ENCODE measurements at regions not wholly inside any gene's neighbourhood (a gene's known extent, or its start where the extent isn't known, plus 50 kb on each side); places are given as distances from the start of the nearest gene placed in this dataset.

DNA sequence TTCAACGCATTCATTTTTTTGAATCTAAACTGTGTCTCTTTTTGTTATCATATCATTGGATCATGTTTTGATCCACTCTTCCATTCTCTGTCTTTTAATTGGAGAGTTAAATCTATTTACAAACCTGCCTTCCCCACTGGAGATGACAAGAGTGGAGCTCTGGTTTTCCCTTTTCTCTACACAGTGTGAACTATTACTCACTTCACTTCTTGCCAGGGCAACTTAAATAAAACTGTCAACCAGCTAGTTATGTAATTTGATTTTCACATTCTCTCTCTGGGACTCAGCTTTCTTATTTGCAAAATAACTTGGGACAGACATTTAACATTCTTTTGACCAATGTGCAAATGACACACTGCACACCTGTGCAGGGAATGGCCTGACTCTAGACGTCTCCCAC, 230.8 kb upstream of the CST7 start:
- DNase-seq: no peak

DNA sequence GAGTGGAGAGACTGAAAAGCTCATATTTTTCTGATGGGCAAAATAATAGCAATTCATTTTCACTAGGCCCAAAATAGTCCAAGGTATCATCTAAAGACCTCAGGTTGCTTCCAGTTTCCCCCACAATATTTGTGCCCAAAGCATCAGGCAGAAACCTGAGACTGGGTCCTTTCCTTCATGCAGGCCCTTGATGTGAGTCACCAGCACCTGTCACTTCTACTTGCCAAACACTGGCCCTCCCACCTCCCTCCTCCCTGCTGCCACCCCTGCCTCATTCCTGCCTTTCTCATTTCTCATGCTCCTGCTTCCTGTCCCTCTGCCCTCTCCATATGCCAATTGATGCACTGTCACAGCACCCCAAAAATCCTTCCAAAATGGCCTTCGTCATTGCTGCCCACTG, 230.4 kb upstream of the CST7 start:
- DNase-seq: no peak

DNA sequence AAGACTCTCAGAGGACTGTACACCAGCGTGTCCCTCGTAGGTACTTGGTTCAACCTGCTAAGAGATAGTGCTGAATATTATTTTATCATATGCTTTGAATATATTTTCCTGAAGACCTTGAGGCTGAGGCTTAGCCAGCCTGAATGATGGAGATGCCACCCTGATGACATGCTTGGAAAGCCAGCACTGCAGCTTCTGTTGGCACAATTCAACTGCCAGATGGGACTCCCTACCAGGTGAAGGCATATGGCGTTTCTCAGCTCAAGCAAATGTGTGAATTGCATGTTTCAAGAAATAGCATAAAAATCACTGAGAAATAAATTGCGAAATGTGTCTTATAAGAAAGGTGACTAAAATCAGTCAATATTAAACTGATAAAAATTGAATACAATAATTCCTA, 228.1 kb upstream of the CST7 start:
- no peak for DNase-seq

DNA sequence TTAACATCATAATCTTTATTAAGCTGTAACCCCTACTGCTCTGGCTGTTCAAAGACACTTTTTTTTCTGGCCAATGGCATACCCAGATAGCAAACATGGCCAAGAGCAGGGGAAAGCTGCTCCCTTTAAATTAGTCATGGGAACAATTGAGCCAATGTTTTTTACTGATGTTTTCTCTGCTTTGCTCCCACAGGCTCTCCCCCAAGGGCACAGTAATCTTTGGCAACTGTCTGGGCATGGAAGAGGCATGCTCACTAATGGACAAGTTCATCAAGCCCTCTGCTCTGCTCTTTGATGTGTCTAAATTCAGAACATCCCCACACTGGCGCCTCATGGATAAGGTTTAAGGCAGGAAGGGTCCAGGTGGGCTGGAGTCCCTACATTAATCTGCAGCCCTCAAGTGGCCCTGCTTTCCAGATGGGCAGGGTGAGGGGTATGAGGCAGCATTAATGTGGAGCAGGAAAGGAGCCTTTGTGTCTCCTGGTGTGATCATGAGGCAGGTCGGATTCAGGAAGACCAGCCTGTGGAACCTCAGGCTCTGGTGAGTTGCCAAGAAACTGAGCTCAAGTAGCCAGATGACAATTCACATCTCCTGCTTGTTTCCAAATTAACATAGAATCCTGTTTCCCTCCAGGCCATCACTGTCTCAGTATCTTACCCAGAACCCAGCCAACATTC, 227.0 kb upstream of the CST7 start:
- DNase-seq: no peak

DNA sequence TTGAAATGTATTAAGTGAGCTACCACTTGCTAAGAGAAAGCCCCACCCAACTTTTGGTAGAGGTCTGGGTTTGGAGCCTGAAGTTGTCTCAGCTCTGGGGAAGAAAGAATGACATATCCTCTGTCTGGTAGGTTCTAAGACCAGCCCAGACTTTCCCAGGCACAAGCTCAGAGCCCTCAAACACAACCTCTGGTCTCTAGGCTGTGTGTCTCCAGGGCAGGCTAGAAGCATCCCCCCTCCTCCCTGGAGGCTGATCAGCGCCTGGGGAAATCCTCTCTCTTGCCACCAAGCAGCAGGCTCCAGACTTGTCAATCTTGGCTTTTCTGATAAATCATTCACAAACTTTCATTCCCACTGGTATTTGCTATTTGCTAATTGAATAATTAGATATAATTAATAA, 226.5 kb upstream of the CST7 start:
- DNase-seq: no peak

DNA sequence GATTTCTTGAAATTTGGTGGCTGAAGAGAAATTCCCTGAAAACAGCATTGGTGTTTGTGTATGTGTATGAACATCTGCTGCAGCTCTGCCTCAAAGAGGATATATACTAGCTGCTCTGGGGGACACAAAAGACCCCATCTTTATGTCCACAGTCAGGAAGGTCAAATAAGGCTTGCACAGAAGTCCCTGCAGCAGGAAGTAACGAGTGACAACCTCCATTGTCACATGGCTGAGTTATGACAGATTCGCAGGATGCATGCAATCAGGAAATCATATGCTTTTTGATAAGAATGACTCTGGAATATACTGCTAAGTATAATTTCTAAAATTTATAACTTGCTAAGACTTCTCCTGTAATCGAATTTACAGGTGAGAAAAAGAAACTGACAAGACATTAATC, 225.9 kb upstream of the CST7 start:
- no peak for DNase-seq

DNA sequence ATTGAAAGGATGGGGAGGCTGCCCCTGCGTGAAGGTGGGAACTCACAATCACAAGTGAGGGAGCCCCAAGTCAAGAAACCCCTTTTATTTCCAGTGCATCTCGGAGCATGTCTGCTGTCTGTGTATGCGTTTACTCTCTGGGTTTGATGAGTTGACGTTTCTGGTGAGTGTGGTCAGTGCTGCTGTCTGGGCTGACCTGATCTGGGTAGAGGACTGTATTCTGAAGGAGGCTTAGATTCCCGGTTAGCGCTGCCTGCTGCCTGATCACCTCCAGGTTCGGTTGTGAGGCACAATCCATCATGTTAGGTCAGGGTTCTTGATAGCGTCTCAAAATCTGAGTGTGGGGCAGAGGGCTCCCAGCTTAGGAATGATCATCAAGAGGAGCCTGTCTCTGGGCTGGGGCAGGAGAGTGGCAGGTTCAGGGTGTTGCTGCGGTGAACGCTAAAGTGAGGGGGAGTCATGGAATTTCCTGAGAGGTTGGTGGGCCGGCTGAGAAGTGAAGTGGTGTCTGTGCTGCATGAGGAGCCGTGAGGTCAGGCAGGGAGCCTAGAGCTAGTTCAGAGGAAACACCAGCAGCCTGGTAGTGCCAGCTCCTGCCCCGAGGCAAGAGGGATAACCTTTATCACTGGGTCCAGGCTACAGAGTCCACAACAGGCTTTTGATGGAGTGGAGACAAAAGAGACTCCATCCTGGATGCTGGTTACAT, 225.3 kb upstream of the CST7 start:
- no peak for DNase-seq

DNA sequence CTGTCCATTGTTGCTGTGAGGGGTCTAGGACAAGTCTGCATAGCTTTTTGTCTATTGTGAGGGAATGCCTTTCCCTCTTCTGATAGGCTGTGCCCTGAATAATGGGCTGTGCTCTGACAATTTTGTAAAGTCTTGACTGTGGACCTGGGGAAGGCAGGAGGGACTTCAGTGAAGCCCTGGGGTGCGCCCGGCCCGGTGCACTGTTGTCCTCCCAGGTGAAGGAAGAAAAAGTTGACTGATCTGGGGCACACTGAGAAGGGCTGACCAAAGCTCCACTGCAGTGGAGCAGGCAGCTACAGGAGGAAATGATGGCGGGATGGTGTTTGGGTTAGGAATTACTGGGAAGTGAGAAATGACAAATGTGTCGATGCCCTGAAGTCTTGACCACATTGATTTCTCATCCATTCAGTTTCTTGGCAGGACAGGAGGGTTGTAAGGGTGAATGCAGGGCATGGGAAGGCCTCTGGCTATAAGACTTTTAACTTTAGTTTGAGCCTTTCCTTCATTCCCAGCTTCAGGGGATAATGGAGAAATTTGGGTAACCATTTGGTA, 224.0 kb upstream of the CST7 start:
- DNase-seq: no peak

DNA sequence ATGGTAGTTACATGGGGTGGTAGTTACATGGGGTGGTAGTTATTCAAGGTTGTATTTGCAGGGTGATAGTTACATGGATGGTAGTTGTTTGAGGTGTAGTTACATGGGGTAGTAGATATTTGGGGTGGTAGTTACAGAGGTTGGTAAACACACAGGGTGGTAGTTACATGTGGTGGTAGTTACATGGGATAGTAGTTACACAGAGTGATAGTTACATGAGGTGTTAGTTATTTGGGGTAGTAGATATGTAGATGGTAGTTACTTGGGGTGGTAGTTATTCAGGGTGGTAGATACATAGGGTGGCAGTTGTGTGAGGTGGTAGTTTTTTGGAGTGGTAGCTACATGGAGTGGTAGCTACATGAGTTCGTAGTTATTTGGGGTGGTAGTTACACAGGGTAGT, 221.3 kb upstream of the CST7 start:
- no peak for DNase-seq

DNA sequence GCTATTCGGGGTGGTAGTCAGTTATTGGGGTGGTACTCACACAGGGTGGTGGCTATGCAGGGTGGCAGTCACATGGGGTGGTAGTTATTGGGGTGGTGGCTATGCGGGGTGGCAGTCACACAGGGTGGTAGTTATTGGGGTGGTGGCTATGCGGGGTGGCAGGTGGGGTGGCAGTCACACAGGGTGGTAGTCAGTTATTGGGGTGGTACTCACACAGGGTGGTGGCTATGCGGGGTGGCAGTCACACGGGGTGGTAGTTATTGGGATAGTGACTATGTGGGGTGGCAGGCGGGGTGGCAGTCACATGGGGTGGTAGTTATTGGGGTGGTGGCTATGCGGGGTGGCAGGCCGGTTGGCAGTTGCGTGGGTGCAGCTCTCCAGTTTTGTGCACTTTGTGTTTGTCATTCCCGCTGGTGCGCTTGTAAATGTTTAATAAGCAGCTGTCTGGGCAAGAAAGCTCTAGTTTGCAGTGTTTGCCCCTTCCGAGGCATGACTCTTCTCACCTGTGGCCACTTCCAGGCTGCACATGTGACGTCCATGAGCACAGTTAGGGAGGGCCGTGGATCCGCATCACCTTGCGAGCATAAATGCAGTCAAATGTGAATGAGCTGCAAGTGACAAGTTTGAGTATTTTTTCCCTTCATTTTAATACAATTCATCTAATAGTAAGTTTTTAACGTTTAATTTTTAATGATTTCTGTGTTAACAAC, 219.0 kb upstream of the CST7 start:
- no peak for DNase-seq

DNA sequence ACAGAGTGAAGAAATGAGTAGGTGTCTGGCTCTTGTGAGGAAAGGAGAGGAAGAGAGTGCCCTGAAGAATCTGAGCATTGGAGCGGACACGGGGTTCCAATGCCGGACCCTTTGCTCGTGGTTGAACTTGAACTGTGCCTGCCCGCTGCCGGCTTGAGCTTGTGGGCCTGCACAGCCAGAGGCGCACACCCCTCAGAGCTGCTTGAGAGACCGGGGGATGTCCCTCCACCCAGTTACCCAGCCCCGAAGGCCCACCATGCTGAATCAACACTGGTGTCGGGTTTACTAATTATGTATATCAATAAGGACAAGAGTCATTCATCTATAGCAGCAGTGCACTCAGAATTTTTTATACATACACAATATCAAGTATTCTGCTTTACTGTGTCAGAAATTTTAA, 218.3 kb upstream of the CST7 start:
- DNase-seq: no peak

DNA sequence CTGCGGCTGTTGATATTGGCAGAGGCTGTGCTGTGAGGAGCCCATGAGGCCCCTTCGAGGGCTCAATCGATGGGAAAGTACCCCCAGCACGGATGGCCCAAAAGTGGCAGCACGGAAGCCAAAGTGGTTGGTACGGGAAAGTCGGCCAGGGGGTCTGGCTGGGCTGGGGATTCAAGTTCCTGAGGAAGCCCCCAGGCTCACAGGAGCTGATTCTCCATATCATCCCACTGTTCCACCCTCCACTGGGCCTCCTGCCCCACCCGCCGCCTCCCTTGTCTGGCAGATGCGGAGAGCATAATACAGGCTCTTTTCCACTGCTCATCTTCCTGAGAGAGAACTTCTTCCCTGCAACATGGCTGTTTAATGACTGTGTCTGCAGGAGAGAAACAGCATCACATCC, 217.8 kb upstream of the CST7 start:
- no peak for DNase-seq

DNA sequence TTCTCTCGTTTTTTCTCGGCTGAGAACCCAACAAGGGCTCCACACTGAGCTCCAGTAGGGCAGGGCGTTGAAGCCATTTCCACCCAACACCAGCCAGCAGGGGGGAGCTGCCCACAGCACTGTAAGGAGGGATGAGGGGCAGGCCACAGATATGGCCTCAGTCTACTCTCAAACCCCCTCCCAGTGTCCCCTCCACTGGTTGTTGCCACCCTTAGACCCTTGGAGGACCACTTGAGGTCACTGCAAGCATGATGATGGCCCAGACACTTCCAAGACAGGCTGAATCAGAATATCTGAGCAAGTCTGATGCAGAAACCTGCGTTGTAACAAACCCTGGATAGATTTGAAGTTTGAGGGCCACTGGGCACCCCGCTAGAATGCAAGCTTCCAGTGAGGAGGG, 217.0 kb upstream of the CST7 start:
- no peak for DNase-seq

DNA sequence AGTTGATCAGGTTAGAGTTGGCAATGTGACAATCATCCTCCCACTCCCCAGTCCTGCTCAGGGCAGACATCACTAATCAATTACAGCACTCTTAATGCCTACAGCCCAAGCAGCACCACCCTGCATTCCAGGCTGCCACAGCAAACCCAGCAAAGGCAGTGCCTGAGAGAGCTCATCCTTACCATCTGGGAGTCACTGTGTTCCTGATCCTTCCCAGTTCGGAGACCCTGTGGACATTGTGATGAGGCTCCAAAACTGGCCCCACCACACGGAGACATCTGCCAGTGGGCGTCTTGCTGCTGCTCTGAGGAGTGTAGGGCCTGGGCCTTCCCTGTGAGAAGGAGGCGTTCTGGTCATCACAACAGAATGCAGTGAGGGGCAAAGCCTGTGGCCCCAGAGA, 216.5 kb upstream of the CST7 start:
- DNase-seq: no peak

DNA sequence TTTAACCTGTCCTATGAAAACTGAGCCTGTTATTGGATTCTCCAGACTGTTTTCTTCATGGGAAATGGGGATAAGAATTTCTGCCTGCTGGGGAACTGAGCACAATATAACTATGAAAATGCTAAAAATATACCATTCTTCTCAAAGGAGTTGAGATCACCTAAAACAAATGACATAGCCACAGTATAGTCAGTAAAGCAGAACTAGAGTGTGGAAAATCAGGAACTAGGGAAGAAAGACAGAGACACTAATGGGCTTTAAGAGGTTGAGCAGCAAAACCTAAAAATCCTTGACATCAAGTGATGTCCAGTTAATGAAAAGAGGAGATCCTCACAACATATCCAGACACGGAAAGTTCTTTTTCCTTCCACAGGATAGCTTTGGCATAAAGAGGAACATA, 215.7 kb upstream of the CST7 start:
- no peak for DNase-seq

DNA sequence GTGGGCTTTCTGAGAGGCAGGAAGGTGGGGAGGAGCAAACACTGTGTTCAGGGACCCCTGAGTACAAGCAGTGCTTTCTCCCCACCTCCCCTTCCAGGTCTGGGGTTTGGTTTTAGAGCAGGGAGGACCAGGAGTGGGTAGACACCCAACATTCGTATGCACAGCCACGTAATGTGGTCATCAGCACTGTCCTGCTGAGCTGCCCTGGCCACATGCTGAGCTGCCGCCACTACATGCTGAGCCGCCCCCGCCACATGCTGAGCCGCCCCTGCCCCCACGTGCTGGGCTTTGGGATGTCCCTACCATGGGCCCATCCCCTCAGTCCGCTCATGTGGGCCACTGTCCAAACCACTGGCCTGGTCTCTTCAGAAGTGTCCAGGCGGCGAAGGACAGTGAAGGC, 214.9 kb upstream of the CST7 start:
- DNase-seq: no peak

DNA sequence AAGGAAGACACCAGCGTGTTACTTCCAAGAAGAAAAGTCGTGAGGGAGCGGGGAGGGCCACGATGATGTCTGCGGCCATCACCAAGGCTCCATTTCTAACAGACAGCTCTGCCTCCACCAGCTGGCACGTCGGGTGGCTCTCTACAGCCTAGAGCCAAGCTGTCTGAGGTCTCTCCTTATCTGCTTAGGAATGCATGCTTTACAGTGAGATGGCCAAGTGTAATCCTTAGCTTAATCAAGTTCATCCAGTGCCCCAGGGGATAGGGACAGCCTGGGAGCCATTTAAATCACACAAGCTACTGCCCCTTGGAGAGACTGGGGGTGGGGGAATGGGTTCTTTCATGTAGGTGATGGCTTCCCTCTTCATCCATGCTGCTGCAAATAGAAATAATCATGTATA, 213.8 kb upstream of the CST7 start:
- no peak for DNase-seq

DNA sequence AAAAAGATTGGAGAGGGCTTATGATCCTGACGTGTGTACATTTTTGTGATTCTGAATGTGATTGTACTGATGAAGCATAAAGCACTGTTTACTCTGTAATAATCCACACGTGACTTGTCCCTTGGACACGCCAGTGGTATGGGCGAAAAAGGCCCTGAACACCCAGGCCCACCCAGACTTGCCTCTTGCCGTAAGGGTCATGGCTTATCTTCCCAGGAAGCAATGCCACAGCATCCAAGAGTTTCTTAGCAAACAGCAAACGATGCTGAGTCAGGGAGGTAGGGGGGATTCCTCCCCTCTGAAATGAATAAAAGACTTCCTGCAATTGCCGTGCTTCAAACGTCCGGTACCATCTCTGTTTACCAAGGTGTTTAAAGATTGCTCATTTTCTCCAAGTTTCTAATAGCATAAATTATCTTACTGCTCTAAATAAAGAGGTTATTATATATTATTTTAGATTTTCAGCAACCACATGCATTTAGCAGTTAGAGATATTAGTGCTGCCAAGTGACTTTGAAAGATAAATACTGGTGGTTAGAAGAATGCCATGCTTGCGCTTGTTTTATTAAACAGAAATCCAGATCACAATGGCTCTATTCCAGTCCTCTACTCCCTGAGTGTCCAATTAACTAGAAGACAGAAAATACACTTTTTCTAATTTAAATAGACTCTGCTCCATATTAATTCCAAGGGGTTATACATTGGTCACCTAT, 212.8 kb upstream of the CST7 start:
- no peak for DNase-seq

DNA sequence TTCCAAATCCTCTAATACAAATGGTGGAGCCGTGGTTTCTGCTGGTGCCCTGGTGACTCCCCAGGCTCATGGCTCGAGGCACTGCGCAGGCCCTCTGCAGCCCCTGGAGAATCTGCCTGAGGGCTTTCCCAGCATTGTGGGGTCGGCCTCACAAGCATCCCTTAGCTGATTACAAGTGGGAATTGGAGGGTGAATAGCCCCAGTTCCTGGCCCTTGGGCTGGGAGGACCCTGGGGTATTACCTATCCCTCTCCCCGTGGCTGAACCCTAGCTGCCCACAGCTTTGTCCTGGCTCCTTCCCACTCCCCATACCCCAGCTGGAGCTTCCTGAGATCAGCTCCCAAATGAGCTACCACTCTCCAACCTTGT, 212.2 kb upstream of the CST7 start:
- no peak for DNase-seq

DNA sequence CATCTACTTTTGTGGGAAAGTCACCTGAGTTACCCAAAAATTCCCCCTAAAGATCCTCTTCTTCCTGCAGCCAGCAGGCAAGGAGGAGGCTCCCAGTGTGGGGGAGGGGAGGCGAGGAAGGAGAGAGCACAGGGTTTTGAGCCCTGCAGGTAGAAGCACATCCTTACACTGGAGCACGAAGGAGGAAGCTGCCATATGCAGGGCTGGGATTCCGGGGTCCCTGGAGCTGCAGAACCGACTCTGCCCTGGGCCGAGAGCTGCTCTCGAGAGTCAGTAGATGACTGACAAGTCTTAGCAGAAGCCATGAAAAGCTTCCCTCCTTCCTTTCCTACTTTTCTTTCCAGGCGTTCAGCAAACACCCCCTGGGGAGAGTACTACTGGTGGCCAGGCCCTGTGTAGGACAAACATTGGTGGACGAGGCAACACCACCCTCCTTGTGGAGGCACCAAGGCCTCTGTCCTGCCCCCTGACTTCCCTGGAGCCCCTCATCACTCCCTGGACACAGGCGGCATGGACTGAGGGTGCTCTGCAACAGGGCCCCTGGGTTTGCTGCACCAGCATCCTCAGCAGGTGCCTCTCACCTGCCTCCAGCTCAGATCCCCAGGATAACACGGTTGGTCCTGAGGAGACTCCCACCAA, 211.7 kb upstream of the CST7 start:
- DNase-seq: no peak

DNA sequence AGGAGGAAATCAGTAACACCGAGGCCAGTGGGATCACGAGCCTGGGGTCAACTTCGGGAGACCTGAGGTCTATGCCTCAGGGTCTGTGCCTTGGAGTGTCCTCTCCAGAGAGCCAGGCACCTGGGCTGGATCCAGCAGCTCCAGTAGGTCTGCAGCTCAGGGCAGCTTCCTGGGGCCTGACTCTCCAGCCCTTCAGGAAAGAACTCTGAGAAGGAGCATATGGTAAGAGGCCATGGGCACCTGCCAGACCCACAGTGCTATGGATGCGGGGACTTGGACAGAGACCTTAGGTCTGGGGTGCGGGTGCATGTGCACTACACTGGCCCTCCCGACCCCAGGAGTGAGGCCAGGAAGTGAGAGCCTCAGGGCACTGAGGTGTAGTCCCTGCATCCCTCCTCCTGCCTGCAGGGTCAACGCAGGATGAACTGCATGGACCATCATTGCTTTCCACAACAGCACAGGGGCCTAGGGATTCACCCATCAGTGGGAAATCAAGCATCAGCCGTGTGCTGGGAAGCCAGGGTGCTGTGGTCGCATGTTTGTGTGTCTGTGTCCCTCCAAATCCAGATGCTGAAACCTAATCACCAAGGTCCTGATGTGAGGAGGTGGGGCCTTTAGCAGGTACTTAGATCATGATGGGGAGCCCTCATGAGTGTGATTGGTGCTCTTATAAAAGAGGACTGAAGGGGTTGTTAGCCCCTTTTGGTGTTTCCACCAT, 210.9 kb upstream of the CST7 start:
- no peak for DNase-seq
